GM18873 (cell line): ENCODE measurements at regions not wholly inside any gene's neighbourhood (a gene's known extent, or its start where the extent isn't known, plus 50 kb on each side); places are given as distances from the start of the nearest gene placed in this dataset.

ENCODE experiments used
- ATAC-seq: cut with Tn5 transposase; IDR thresholded peaks from one replicate; pipeline ENCODE4 v1.9.1; 2021; ENCODE audit warnings: mild to moderate bottlenecking, moderate library complexity, moderate number of reproducible peaks; ENCODE audit not compliant: unreplicated experiment, low FRiP score

DNA sequence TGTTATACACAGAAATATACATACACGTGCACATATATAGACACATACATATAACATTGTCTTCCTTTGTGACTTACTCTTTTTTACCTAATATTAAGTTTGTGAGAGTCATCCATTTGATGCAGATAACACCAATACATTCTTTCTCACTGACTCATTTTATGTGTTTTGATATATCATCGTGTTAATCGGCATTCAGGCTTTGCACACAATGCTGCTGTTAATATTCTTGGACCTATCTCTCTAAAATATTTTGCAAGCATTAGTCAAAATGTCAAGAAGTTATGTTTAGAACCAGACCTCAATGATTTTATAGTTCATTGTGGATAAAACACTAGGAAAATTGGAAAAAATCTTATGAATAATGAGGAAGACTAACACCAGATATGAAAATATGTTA lies 441.1 kb downstream of the LRATD1 start:
- ATAC-seq, result no peak

DNA sequence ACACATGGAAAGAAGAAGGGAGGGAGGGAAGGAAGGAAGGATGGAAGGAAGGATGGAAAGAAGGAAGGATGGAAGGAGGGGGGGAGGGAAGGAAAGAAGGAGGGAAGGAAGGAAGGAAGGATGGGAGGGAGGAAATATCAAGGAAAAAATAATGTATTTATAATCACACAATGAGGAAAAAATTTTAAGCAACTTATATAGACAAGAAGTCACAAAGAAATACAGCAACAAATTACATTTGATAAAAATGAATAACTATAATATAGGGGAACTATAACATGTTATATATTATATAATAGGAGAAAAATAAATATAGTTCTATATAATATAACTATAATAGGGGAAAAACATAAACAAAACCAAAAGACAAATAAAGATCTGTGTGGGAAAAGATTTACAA lies 441.8 kb downstream of the LRATD1 start:
- ATAC-seq, result no peak

DNA sequence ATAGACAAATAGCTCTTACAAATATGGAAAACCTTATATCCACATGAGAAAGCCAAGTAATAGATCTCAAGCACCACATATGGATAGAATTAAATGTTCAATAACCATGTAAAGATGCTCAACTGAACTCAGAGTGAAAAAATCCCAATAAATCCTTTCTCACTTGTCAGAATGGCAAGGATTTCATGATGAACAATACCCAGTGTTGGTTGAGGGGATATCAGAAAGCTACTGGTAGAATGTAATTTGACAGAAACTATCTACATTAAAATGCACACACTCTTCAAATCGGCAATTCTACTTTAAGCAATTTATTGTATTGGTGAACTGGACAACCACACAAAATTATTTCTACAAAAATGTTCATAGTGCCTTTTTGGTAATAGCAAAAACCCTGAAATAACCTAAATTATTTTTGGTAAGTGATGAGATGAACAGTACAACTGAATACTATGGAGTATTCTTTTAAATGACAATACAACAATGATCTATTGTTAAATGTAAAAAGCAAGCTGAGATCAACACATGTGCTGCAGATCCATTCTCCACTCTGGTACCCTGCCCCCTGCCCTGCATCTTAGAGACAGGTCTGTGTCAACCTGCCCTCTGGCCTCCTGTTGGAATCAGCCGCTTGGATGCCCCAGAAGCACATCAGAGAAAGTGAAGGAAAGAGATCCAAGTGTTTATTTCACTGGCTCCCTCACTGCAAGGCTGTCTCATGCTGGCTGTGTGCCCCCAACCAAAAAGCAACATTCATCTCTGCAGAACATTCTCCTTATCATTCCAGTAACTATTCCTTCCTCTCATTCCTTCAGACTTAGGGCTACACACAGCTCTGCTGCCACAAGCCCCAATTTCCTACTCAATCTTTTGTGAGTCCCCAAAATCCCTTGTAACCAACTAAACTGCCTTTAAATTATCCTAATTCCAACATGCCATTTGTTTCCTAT lies 442.5 kb downstream of the LRATD1 start:
- ATAC-seq, result no peak

DNA sequence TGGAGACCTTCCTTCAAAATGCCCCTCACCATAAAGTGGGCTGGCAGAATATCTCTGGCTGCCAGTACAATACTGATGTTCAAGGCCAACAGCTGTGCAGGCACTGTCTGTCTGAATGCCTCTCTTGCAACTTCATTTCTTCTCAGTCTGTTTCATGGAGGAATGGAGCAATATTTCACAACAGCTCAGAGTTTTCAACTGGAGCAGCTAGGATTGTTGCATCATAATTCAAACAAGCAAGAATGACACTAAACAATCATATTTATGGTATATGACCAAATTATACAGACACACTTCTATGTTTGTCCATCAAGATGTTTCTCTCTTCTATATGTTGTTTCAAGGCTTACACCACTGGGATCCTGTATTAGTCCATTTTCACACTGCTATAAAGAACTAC lies 444.2 kb downstream of the LRATD1 start:
- ATAC-seq, result no peak

DNA sequence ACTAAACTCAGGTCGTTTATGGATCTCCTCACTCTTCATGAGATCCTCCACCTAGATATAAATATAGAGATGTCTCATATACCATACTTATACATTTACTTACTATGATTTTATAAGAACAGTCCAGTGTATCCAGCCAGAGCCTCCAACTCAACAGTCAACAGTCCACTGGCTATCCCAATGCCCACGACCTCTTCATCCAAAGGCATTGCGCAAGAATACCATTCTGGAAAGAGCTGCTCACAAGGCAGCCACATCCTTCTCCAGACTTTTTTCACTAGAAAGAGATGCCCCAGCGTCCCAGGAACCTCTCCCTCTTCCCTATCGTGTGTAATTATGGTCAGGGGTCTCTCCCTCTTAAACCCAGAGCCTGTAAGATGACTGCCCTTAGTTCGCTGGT lies 448.8 kb downstream of the LRATD1 start:
- no peak for ATAC-seq

DNA sequence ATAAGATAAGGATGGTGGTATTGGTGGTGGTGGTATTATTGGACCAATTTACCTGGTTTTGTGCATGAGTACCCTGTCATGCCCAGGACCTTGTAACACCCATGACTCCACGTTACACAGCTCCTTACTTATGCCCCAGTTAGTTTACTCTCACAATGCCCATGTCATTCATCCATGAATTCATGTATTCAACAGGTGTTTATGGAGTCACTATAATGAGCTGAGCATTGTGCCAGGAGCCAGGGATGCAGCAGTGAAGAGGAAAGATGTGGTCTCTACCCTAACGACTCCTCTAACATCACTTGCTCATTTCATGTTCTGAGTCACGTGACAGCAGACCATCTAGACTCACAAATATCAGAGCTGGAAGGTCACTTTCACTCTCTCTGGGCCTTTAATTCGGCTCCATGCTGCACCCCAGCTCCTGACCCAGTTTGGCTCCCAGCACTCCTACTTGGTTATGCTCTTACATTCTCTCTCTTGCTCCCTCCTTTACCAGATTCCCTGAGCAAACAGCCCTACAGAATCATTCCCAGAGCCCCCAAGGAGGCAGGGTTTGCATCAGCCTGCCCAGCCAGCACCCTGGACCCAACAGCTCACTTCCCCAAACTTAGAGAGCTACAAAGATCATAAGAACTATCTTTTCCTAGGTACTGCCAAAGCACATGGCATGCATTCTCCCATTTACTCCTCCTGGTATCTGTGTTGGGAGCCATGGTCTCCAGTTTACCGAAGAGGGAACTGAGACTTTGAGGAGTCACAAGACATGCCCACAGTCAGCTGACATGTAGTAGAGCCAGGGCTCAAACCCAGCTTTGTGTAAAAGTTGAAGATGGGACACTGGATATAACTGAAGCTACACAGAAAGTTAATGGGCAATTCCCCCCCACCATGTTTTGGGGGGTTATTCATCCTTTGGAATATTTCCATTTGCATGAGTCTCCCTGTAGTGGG lies 449.9 kb downstream of the LRATD1 start:
- no peak for ATAC-seq

DNA sequence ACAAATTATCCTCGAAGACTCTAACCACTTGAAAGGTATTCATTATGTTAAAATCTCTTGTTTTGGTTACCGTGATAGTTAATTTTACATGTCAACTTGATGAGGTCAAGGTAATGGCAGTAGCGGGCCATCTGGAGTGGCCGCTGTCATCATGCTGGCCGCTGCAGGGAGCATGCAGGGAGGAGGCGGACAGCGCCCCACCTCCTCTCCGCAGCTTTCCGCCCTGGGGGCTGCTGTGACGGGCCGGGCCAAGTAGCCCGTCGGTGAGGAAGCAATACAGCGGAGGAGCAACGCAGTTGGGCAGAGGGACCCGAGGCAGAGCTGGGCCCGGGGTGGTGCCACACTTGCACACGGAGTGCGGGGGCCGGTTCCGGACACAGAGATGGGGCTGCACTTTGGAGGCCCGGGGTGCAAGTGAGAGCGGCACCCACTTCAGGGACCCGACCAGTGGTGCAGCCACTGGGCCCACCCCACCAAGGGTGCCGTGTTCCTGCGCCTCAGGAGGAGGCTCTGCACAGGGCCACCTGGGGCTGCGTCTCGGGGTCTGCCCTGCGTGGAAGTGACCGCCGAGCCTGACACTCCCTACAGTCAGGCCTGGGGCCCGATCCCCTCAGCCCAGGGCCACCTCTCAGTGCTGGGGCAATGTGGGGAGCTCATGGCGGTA lies 452.4 kb downstream of the LRATD1 start:
- no peak for ATAC-seq

DNA sequence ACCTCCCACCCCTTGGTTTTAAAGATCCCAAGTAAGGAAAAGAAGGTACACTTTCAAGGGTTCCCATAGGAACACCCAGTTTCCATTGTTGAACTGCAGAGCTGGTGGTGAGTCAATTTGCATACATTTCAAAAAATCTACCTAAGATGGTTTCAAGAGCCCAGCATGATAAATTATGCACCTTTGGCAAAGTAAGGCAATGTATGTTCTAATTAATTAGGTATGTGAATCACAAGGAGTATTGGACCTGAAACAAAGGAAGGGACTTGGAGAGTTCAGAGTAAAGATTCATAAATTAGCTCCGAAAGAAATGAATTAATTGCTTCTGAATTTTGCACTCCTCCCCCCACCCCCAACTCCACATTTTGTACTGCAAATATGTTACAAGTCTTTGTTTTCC lies 459.7 kb downstream of the LRATD1 start:
- ATAC-seq, result no peak

DNA sequence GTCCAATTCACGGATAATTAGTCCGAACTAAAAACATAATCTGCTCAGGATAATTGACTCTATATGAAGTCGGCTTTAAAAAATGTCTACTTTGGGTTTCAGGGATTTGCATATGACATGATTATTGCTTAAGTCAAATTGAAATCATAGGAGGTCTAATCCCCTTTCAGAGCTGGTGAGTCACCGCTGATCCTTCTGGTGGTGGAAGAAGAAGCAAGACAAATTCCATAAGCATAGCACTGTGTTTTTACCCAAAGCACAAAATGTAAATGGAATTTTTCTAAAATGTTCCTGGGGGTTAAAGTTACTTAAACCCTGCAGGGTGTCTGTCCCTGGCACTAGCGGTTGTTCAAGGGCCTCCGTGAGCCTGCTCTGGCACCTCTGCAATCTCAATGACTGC lies 460.2 kb downstream of the LRATD1 start:
- no peak for ATAC-seq

DNA sequence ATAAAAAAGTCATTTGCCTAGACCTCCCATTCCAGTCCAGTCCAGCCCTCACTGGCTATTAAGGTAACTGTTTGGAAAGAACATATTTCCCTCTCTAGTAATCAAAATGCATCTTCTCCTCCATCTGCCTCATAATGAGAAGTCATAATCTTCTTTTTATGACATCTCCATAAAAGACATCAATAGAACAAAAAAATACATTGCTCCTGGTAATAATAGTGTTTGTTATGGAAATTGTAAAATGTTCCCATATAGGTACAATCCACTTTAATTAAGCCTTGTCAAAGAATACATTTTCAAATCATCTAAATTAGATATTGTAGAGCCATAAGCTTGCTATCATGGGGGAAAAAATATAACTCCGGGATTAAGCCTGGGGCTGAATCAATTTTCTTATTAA lies 461.6 kb downstream of the LRATD1 start:
- ATAC-seq, result no peak

DNA sequence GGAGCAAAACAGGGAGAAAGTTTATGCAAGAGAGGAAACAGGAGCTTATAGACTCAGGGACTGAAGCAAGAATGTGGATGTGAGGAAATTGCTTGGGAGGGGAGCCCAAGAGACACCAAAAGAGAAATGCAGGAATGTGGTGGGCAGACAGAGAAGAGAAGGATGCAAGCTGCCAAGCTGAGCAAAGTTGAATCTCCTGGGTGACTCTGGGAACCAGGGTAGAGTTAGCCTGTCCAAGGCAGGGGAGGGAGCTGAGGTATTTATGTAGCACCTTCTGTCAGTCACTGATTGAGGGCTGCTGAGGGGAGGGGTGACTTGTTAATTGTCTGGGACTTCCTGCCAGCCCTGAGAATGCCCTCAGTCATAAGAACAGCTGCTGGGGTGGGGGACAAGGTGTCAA lies 464.3 kb downstream of the NBAS start:
- no peak for ATAC-seq

DNA sequence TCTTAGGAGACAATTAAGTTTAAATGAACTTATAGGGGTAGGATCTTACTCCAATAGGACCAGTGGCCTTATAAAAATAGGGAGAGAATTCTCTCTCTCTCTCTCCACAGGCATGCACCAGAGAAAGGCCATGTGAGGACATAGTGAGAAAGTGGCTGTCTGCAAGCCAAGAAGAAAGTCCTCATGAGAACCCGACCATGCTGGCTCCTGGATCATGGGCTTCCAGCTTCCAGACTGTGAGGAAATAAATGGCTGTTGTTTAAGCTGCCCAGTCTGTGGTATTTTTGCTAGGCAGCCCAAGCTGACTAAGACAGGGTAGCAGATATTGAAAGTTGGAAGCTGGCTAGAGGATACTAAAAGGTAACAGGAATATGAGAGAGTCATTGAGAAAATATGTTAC lies 454.0 kb downstream of the NBAS start:
- ATAC-seq, result no peak

DNA sequence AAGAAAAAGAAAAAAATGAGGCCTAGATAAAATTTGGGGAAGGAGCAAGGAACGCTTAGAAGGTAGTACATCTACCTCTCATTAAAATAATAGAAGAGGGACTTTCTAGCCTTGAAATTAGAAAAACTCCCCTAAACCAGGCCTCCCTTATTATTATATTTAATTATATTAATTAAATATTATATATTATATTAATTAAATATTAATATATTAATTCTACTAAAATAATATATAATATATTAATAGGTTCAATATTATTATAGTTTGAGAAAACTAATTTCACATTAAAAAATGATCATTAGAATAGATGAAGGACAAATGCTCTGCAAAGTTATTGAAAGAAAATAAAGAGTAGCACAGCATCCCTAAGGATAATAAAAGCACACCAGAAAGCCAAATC lies 449.4 kb downstream of the NBAS start:
- ATAC-seq, result no peak

DNA sequence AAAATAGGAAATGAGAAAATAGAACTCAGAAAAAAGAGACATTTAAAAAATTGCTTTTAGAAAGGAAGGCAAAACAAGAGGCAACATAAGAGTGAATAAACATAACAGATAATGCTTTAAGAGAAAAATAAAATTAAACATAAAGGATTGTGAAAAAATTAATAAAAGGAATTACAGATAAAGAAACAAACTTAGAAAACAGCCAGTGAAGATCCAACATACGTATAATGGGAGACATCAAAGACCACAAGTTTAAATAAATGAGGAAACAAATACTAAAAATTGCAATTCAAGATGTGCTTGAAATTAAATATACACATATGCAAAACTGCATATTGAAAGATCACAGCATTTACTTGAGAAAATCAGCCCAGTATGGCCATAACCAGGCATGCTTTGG lies 448.9 kb downstream of the NBAS start:
- no peak for ATAC-seq

DNA sequence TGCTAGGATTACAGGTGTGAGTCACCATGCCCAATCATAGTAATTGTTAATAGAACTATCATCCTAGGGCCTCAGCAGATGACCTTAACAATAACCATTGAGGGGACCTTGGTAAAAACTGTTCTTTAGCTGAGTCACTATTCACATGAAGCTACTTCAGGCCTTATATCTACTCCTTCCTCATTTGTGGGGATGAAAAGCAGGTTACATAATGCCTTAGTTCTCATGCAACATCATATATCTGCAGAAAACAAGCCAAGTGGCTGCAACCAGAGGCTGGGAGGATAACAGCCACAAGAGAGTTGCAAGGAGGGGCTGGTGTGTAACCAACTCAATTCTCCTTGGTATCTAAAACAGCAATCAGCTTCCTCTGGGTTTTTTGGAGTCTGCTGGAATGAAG lies 445.4 kb downstream of the NBAS start:
- no peak for ATAC-seq

DNA sequence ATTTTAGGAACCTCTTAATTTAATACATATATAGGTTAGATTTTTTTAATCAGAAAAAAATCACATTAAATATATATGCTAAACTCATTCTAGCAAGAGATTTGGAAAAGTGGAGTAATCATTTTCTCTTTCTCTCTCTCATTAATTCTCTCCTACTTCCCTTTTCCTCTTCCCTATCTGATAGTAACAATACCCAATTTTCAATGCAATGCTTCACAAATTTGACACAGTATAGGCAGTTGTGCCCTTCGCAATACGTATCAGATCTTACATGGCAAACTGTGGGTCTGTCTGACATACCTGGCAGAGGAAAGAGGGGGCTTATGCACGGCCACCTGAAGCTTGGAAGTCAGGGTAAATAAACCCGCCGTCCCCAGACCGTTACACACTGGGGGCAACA lies 444.3 kb downstream of the NBAS start:
- ATAC-seq, result no peak
